Colonic mucosa (tissue), 4 donors: ENCODE measurements at regions not wholly inside any gene's neighbourhood (a gene's known extent, or its start where the extent isn't known, plus 50 kb on each side); places are given as distances from the start of the nearest gene placed in this dataset.

Experiments
- DNase-seq: peaks from one replicate; pipeline ENCODE4 v3.0.0-alpha.2; 2020
- H3K27ac ChIP-seq: fragments of 200-600 bp; one replicate; pipeline ENCODE4 v1.8.0; 2021
- H3K27me3 ChIP-seq: fragments of 200-600 bp; one replicate; pipeline ENCODE4 v1.8.0; 2021
- H3K36me3 ChIP-seq: fragments of 200-600 bp; one replicate; pipeline ENCODE4 v1.8.0; 2021
- H3K4me1 ChIP-seq: fragments of 200-600 bp; one replicate; pipeline ENCODE4 v1.8.0; 2021; ENCODE audit warnings: mild to moderate bottlenecking
- H3K4me3 ChIP-seq: fragments of 200-600 bp; one replicate; pipeline ENCODE4 v1.8.0; 2021
- H3K9ac ChIP-seq, 2 donors: one replicate each; pipeline ENCODE4 v1.7.0; 2013; ENCODE audit warnings: control low read depth in 2 of 2, low read depth in 2 of 2, low read length in 2 of 2
- H3K9me3 ChIP-seq: fragments of 200-600 bp; one replicate; pipeline ENCODE4 v1.8.0; 2021
- intact Hi-C: fragments of 100-400 bp; cut with DNase I; formaldehyde crosslinking; loops from one replicate; pipeline ENCODE4 v1.14.1; 2022
- TF ChIP-seq, protein P1 (sequence below): fragments of 200-600 bp; IDR thresholded peaks from one replicate; pipeline ENCODE4 v1.8.0; 2022; ENCODE audit warnings: antibody characterized with exemption, mild to moderate bottlenecking
- donor health status: healthy.
- donor health status: DM: no; HTN: no; CAD: no.
- donor health status: DM: no; HTN: no; CAD: no.

DNA sequence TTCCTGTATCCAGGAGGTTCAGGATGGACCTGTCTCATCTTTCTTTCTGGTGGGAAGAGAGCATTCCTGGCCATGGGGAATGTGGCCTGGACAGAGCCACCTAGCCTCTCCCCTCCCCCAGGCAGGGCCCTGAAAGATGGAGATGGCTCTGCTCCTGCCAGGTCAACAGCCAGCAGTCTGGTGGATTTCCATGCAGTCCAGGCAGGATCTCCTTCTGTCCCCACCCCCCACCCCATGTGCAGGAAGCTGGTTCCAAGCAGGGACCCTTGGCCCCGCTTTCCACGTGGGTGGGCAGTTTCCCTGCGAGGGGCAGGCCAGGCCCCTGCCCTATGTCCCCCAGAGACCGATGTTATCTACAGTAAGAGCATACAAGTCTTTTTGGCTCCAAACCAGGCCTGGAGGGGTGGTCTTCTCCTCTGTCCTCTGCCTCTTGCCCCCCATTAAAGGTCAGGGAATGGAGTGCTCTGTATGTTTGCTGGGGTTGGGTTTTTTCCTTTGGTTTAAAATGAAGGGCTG is 240.5 kb downstream of the SEC14L1 start:
- DNase-seq: no peak
- Histone ChIP-seq H3K4me3 (no peak overlapping the region), H3K36me3 (no peaks in the 10 kb centered on the region), H3K9ac (peak overlapping the region in 1 of 2 donors; percentile 4), H3K9me3 (no peaks in the 10 kb centered on the region), H3K4me1 (peaks cover 8% of the 10 kb centered on the region), H3K27me3 (no peaks in the 10 kb centered on the region), H3K27ac (no peak overlapping the region)
- TF ChIP-seq, protein P1, sequence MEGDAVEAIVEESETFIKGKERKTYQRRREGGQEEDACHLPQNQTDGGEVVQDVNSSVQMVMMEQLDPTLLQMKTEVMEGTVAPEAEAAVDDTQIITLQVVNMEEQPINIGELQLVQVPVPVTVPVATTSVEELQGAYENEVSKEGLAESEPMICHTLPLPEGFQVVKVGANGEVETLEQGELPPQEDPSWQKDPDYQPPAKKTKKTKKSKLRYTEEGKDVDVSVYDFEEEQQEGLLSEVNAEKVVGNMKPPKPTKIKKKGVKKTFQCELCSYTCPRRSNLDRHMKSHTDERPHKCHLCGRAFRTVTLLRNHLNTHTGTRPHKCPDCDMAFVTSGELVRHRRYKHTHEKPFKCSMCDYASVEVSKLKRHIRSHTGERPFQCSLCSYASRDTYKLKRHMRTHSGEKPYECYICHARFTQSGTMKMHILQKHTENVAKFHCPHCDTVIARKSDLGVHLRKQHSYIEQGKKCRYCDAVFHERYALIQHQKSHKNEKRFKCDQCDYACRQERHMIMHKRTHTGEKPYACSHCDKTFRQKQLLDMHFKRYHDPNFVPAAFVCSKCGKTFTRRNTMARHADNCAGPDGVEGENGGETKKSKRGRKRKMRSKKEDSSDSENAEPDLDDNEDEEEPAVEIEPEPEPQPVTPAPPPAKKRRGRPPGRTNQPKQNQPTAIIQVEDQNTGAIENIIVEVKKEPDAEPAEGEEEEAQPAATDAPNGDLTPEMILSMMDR: no peak
- intact Hi-C loops: no loop called here

DNA sequence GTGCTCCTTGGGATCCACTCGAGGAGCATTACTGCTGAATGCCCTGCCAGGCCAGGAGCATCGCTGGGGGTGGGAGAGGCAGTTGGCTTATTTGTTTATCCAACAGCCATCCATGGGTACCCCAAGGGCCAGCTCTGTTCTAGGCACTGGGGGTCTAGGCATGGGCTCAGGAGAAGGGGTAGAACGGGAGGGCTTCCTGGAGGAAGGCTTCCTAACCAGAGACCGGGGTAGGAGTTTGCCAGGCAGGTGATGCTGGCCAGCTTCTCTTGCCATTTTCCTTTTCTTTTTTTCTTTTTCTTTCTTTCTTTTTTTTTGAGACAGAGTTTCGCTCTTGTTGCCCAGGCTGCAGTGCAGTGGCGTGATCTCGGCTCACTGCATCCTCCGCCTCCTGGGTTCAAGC is 241.0 kb downstream of the SEC14L1 start:
- Histone ChIP-seq H3K36me3 (no peaks in the 10 kb centered on the region), H3K9ac (no peak overlapping the region), H3K4me1 (peaks cover 8% of the 10 kb centered on the region), H3K4me3 (no peak overlapping the region), H3K9me3 (no peaks in the 10 kb centered on the region), H3K27me3 (no peaks in the 10 kb centered on the region), H3K27ac (no peak overlapping the region)
- TF ChIP-seq, protein P1: no peak
- DNase-seq: no peak
- intact Hi-C loops: no loop called here

DNA sequence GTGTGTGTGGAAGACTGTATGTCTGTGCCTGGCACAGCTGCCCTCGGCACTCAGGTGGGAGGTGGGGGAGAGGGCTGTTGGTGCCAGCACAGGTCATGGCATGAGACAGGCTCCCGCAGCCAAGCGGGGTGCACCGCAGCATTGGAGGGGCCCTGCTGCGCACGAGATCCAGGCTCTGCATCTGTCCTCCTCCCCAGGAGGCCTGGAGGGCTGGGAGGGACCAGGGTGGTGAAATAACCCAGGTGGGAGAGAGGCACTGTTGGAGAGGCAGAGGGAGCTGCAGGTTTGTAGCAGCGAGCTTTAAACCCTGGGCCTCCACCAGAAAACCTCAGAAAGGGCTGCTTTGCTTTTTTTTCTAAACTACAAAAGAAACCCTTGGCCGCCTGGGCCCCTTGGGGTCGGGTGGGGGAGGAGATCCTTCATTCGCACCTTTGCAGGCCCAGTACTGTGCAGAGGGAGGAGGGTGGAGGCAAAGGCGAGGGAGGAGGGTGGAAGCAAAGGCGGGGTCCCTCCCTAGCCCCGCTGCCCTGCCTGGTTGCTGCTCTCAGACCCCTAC is 241.7 kb downstream of the SEC14L1 start:
- peaks cover 8% of the 10 kb centered on the region for H3K4me1 ChIP-seq
- no peak overlapping the region for H3K4me3 ChIP-seq
- intact Hi-C loops: no loop called here
- no peaks in the 10 kb centered on the region for H3K9me3 ChIP-seq
- DNase-seq: no peak
- peak overlapping the region in 1 of 2 donors; percentile 1 for H3K9ac ChIP-seq
- H3K27ac ChIP-seq: peak overlapping the region; percentile 27
- no peaks in the 10 kb centered on the region for H3K36me3 ChIP-seq
- TF ChIP-seq, protein P1: no peak
- H3K27me3 ChIP-seq: no peaks in the 10 kb centered on the region

DNA sequence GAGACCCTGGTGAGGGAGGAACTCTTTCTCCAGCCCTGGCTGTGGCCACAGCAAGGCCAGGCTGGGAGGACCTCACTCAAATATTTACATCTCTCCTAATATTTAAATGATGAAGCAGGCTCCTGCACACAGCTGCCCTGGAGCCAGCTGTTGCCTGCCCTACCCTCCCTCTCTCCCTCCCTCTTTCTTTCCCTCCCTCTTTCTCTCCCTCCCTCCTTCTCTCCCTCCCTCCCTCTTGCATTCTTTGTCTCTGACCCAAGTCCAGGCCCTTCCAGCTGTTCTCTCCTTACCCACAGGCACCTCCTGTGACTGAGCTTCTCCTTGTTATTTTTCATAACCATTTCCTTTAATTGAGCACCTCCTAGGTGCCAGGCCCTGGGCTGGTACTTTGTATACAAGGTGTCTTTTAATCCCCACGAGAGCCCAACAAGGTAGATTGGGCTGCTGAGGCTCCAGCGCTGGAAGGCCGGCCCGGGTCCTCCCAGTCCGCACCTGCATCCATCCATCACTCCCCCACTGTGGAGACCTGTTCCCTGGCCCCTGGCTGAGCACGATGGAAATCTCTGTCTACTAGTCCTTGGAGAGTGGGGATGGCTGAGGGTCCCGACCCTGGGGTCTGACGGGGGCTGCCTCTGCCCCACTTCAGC is 242.3 kb downstream of the SEC14L1 start:
- H3K4me1 ChIP-seq: peaks cover 8% of the 10 kb centered on the region
- peak overlapping the region; percentile 27 for H3K27ac ChIP-seq
- H3K9me3 ChIP-seq: no peaks in the 10 kb centered on the region
- H3K9ac ChIP-seq: peak overlapping the region in 1 of 2 donors; percentile 1
- no peak for DNase-seq
- no peak overlapping the region for H3K4me3 ChIP-seq
- TF ChIP-seq, protein P1: no peak
- intact Hi-C loops: no loop called here
- no peaks in the 10 kb centered on the region for H3K27me3 ChIP-seq
- H3K36me3 ChIP-seq: no peaks in the 10 kb centered on the region

DNA sequence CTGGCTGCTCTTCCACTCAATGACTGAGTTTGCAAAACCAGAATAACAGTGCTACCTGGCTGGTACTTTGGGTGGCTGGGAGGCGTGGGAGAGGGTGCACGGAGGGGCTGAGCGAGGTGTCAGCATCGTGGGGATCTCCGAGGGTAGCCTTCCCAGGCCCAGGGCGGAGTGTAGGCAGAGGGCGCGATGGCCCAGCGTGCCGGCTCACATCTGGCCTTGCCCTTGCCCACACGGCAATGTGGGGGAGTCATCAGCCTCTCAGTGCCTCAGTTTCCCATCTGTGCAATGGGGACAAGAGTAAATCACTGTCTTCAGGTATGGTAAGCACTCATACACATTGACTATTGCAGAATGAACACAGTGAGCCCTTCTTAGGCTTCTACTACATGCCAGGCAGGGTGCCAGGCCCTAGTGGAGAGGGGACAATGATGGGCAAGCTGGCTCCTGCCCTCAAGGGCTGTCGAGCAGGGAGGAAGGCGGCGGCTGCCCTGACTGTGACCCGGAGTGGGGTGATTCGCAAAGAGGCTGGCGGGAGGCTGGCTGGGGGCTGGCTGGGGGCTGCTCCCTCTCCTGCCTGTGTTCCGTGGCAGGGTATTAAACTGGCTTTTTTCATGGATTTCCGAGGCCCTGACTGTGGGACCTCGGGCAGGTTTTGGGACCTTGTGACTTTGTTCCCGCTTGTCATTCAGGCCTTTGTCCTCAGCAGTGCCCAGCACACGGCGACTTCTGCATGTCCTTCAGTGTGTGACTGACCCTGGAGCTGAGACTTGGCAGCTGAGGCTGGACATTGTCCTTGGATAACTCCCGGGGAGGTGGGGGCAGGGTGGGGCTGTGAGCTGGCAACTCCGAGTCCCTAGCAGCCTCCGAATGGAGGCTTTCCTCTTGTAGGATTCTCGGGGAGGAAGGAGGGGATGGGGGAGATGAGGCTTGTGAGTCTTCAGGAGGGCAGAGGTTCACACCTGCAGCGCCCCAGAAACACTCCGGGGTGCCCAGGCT is 243.1 kb downstream of the SEC14L1 start:
- intact Hi-C loops: no loop called here
- Histone ChIP-seq H3K4me1 (peaks cover 8% of the 10 kb centered on the region), H3K27ac (no peak overlapping the region)

More for the DNA sequence above, 243.1 kb downstream of the SEC14L1 start:
- no peak for DNase-seq
- H3K4me3 ChIP-seq: no peak overlapping the region
- TF ChIP-seq, protein P1: no peak
- no peaks in the 10 kb centered on the region for H3K27me3 ChIP-seq
- no peaks in the 10 kb centered on the region for H3K9me3 ChIP-seq
- H3K9ac ChIP-seq: peak overlapping the region; percentile 16 to 26
- no peaks in the 10 kb centered on the region for H3K36me3 ChIP-seq
